Transverse colon (tissue), 3 donors: ENCODE measurements at regions not wholly inside any gene's neighbourhood (a gene's known extent, or its start where the extent isn't known, plus 50 kb on each side); places are given as distances from the start of the nearest gene placed in this dataset.

Experiments
- EP300 ChIP-seq: sonication (generic); formaldehyde crosslinking; IDR thresholded peaks from one replicate; pipeline ENCODE4 v1.6.1; 2017; ENCODE audit warnings: antibody characterized with exemption, low read depth
- TF ChIP-seq, protein P1 (sequence below), 5 experiments: fragments of 200-600 bp in 3 of 5; fragments of 450-650 bp in 2 of 5; sonication (generic) in 3 of 5; IDR thresholded peaks; 1 replicate in 2 of 5; 2 replicates in 3 of 5; pipeline ENCODE4 v1.5.1; 2016 to 2017; ENCODE audit warnings: antibody characterized with exemption in 5 of 5, inconsistent platforms in 3 of 5, mild to moderate bottlenecking in 2 of 5, moderate library complexity in 1 of 5

- TF ChIP-seq, protein P1, sequence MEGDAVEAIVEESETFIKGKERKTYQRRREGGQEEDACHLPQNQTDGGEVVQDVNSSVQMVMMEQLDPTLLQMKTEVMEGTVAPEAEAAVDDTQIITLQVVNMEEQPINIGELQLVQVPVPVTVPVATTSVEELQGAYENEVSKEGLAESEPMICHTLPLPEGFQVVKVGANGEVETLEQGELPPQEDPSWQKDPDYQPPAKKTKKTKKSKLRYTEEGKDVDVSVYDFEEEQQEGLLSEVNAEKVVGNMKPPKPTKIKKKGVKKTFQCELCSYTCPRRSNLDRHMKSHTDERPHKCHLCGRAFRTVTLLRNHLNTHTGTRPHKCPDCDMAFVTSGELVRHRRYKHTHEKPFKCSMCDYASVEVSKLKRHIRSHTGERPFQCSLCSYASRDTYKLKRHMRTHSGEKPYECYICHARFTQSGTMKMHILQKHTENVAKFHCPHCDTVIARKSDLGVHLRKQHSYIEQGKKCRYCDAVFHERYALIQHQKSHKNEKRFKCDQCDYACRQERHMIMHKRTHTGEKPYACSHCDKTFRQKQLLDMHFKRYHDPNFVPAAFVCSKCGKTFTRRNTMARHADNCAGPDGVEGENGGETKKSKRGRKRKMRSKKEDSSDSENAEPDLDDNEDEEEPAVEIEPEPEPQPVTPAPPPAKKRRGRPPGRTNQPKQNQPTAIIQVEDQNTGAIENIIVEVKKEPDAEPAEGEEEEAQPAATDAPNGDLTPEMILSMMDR (IDR thresholded peaks at IDR 0.05): no peak
- no peak for TF ChIP-seq EP300
Measured at GRCh38 chr1:201645956-201646355, 107.0 kb downstream of the NAV1 start.
